ENCODE measurements at regions not wholly inside any gene's neighbourhood (a gene's known extent, or its start where the extent isn't known, plus 50 kb on each side); places are given as distances from the start of the nearest gene placed in this dataset.

DNA sequence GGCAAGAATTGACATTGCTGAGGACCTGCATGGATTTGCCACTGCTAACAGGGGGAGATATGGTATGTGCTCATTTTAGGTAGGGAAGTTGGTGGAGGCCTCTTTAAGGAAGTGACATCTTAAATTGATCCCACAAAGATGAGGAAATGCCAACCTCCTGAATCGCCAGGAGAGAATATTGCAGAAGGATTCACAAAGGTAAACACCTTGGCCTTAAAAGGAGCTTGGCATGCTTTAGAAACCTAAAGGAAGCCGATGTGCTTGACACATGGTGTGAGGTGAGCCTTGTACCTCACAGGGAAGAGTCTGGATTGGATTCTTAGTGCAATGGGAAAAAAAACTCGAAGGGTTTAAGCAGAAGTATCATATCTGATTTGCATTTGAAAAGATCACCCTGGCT, 470.5 kb upstream of the DAB1 start:
- no peak for TF ChIP-seq RCOR1 (IDR thresholded peaks at IDR 0.05; ENCODE audit: borderline replicate concordance in 1 of 2, low read depth in 2 of 2, low read length in 2 of 2)
- TF ChIP-seq MAFG (tag; conservative IDR thresholded peaks at IDR 0.05): no peak
- no peak for TF ChIP-seq TCF3 (CRISPR knock-in tag; IDR thresholded peaks at IDR 0.05)
- no peak for TF ChIP-seq SRSF1 (IDR thresholded peaks at IDR 0.05; ENCODE audit: low read depth, low read length)

All from K562 (cell line).